RPMI7951 (cell line): ENCODE measurements at regions not wholly inside any gene's neighbourhood (a gene's known extent, or its start where the extent isn't known, plus 50 kb on each side); places are given as distances from the start of the nearest gene placed in this dataset.

Source experiments
- DNase-seq: peaks from one replicate; pipeline ENCODE4 v3.0.0-alpha.2; 2012; ENCODE audit warnings: low read depth

DNA sequence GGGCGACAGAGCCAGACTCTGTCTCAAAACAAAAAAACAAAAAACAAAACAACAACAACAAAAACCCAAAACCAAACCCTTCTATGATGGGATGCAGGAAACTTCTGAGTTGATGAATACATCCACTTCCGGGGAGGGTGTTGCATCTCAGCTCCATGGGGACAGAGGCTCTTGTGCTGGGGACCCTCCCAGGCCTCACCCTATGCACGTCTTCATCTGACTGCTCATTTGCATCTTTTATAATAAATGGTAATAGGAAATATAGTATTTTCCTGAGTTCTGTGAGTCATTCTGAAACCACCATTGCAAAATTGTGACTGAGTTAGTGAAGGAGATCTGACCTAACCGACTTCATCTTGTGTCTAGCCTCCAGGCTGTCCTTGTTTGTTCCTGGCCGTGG is 109.5 kb upstream of the SLC28A3 start:
- DNase-seq: no peak

DNA sequence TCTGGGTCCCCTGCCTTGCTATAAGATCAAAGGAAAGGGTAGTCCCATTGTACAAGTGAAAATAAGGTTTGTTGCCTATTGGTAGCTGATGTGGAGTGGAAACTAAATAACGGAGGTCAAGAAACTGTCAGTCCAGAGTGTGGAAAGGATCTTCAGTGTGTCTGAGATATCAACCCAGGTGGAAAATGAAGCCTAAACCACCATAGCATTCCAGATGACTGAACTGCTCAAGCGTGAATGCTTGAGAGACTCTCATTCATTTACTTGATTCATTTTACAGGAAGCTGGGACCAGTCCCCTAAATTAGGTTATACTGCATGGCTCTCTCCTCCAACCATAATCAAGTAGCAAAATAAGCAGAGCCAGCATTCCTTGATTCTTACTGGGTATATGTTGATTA is 116.0 kb upstream of the SLC28A3 start:
- DNase-seq: no peak

DNA sequence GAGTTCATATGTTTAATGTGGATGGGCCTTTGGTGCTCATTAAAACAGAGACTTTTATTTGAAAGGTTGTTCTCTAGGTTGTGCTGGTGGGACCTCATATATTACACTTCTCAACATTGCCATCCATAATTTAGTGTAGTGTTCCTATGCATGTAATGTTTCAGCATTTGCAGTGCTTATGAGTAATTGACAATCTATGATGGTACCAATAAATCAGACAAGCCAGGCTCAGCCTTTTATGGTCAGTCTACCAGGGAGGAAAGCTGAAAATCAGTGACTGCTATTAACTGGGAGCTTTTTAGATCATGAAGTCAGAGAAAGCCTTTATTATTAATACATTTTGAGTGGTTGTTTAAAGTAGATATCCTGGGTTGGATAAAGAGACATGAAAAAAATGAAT is 120.1 kb upstream of the SLC28A3 start:
- no peak for DNase-seq

DNA sequence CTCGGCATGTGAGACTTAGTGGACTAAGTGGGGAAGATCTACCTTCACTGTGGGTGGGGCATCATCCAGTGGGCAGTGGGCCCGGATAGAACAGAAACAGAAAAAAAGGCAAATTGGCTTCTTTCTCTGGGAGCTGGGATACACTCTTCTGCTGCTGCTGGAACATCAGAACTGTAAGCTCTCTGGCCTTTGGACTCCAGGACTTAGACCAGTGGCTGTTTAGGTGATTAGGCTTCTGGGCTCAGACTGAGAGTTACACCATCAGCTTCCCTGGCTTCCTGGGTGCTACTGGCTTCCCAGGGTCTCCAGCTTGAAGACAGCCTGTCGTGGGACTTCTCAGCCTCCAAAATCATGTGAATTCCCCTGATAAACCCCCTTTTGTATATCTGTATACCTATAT is 122.7 kb upstream of the SLC28A3 start:
- no peak for DNase-seq

DNA sequence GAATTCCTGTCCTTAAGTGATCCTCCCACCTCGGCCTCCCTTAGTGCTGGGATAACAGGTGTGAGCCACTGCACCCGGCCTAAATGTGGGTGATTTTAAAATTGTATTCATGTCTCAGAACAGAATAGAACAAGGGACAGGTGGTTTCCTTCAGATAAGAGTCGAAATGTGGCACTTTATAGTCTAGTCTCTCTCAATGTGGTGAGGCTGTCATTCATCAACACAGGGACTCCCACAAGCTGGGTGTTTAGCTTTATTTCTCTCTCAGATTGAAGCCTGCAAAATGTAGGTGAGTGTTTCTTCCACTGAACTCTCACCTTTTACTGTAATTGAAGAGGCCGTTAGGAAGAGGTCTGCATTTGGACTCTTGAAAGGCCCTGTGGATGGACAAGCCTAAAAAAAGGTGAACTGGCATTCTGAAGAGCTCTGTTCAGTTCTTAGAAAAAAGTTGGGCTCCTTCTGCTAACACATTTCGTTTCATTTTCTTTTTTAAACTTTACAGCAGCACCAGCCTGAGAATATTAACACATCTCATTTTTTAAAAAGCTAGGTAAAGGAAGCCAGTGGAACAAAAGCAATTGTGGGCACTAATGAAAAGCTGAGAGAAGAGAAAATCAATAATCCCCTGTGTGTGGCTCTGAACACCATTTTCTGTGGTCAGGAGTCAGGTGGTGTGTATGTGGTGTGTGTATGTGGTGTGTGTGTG is 126.2 kb upstream of the SLC28A3 start:
- DNase-seq: no peak

DNA sequence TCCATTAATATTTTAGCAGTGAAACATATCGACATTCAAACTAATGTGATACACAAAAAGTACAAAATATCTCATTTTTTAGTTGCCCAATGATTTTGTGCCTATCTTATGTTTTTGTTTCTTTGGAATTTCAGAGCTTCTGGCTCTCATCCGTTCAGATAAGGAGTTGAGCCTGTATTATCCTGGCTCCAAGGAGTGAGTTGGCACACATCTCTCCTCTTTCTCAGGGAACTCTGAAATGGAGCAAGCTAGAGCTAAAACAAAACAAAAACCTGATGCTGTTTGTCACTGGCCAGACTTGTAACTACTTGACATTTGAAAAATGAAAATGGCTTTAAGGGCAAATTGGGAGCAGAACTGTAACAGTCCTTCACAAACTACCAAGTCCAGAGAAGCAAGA is 131.3 kb upstream of the SLC28A3 start:
- no peak for DNase-seq

DNA sequence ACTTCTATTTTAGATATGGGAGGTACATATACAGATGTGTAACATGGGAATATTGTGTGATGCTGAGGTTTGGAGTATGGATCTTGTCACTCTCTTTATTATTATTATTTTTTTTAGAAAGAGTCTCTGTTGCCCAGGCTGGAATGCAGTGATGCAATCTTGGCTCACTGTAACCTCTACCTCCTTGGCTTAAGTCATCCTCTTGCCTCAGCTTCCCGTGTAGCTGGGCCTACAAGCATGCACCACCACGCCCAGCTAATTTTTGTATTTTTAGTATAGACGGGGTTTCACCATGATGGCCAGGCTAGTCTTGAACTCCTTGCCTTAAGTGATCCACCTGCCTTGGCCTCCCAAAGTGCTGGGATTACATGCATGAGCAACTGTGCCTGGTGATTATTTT is 138.4 kb upstream of the SLC28A3 start:
- no peak for DNase-seq

DNA sequence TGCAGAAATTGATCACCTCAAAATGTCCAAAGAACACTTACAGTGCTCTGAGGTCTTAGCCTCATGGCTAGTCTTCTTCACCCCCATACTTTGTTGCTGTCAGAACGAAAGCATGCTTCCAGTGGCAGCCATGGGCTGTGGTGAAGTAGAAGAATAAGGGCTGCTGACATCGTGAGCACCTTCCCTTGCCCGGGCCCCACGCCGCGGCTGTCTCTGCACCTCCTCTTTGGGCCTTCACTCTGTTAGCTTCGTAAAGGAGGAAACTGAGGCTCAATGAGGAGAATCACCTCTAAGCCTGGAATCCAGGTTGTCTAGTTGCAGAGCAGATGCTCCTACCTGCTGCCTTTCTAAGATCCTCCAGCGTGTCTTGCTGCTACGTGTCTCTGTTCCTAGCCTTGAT is 139.5 kb upstream of the SLC28A3 start:
- DNase-seq: no peak

DNA sequence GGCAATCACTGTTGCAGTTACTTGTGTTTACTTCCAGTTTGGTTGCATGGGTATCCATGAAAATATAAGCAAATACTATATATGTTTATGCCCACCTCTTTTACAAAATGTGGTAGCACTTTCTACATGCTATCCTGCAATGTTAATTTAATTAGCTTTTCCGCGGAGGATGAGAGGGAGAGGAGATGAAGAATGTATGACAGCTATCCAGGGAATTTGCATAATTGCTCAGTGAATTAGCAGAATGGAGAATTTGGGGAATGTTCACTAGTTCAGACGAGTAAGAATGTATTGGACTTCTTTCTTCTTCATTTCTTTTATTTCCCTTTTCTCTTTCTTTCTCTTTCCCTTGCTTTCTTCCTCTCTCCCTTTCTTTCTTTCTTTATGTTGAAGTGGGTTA is 140.7 kb upstream of the SLC28A3 start:
- no peak for DNase-seq

DNA sequence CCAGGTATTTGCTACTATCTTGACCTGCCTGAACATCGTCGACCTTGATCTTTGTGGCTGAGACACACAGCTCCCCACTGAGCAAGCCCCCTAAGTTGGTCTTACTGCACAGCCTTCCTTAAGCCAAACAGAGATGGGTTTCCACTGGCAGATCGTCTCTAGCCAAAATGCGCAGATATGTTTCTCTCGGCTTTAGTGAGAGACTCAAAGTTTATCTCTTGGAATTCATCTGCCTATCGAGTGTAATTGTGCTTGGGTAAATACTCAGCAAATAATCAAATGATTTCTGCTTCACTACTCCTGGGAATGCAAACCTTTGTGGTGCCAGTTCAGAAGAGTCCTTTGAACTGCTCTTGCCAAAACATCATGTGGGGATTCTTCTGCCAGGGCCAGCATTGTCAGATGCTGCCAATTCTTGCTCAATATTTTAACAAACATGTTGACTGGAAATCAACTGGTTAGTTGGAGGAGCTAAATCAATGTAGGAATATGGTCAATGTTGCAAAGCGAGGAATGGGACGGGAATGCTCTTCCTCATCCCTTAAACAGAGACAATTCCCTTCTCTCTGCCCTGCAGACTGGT is 141.2 kb upstream of the SLC28A3 start:
- DNase-seq: no peak

DNA sequence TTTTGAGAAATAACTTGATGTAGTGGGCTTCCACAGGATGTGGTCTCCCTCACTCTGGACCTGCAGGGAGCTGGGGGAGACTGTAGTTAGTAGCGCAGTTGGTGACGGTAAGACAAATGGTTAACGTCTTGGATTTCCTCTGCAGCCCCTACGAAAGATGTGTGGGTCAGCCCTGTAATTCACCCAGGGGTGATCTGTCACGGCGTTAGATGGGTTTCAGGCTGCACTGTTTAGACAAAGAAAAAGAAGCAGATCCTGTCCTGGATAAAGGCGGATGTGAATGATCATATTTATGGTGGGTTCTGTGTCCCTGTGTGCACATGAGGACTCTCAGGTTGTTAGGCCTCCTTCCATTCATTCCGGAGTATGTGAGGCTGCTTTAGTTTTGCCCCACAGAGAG is 142.0 kb upstream of the SLC28A3 start:
- DNase-seq: no peak

DNA sequence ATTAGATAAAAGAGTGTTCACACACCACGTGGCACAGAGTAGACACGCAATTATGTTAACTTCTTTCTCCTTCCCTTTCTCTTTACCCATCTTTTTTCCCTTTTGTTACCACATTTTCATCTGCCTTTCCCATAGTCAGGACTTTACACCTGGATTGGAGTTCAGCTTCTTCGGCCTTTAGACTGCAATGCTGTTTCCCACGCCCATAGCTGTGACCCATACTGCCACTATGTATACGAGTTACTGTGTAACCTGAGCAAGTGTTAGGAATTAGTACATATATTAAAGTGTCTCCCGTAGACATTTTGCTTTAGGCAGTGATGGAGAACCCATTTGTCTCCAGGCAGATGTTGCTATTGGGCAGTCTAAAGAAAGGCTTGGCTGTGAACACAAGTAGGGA is 143.6 kb upstream of the SLC28A3 start:
- DNase-seq: no peak

DNA sequence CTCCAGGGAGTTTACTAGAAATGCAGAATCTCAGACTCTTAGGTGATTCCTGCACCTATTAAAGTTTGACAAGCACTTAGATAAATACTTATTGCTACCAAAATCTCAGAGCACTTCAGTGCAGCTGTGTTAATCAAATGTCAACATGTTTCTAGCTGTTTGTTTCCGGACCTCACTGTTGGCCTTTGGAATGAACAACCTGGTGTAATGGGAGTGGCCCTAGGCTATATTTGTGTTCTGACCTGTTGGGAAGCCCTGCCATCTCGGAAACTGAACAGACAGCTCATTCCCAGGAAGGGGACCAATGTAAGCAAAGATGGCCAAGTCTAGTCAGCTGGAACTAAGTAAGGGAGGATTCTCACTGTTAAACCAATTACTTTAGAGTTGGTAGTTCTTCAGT is 145.0 kb upstream of the SLC28A3 start:
- DNase-seq: no peak

DNA sequence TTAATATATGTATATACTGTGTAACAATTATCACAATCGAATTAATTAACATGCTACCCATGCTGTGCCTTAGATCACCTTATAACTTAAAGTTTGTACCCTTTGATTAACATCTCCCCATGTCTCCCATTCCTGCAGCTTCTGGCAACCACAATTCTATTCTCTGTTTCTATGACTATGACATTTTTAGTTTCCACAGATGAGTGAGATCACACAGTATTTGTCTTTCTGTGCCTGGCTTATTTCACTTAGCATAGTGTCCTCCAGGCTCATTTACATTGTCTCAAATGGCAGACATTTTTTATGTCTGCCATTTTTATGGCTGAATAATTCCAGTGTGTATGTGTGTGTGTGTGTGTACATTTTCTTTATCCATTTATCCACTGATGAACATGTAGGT is 146.1 kb upstream of the SLC28A3 start:
- DNase-seq: no peak

DNA sequence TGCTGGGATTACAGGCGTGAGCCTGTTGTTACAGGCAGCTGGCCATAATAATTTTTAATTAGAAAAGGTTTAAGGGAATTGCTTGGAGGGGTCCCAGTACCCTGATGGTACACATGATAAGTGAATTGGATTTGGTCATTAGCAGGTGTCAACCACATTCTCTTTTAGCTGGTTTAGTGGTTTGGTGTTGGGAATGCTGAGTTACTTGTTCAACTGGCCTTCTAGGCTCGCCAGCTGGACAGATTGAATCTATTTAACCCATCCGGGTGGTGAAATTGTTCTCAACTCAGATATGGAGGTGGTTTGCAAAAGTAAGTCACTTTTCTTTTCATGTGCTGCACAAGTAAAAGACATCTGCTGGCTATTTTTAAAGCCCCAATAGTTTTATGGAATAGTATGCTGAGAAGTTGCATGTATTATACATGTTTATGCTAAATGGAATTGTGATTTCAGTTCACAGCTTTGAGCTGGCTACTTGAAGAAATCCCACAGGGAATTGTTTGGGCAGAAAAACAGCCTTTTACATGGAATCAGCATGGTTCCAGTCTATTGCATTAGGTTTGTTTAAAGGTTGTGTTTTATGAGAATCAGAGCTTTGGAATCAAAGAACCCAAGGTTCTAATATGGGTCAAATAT is 149.8 kb upstream of the SLC28A3 start:
- DNase-seq: no peak

DNA sequence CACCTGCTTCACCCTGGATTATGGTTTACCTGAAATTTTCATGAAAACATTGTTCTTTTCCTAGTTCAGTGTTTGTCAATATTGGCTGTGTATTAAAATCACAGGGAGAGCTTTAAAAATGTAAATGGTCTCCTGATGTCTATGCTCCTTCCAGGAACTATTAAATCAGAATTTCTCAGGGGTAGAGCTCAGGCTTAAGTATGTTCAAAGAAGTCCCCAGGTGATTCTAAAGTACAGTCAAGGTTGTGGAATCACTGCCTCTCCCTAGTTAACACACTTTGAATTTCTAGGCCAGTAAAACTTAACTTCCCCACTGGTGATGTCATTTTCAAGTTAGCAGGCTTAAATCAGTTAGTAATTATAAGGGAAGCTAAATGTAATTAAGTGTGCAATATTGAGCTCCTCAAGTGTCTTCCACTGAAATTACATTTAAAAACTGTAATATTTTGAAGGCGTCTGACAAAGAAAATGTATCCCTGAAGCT is 150.3 kb upstream of the SLC28A3 start:
- DNase-seq: no peak

DNA sequence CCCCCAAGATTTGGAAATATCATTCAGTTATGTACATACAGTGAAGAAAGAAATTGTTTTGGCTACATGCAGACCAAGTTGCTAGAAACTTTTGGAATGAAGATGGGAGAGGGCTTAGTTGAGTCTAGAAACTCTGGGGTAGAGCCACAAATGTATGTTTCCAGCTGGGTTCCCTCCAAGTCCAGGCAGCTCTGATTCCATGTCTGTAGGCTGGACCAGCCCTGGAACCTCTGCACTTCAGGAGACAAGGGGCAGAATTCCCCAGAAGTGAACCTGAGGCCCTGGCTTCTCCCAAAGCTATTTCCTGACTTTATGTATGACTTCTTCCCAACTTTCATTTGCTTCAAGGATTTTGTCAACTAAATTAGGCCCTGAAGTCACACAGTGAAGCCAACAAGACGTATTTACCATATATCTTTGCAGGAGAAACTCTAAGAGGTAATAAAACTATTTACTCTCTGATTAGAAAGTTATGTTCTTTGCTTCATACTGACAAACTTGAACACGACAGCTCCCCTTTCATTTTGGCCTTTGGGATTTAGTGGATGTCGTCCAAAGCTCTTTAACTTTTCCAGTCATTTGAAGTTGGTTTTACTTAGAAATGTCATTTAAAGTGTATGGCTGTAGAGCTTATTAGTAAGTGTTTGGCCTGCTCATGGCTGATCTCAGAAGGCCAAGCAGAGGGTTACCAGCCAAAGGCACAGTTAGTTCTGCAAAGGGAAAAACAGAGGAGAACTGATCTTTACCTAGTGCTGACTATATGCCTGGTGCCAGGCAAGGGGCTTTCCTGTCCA is 152.0 kb upstream of the SLC28A3 start:
- no peak for DNase-seq

DNA sequence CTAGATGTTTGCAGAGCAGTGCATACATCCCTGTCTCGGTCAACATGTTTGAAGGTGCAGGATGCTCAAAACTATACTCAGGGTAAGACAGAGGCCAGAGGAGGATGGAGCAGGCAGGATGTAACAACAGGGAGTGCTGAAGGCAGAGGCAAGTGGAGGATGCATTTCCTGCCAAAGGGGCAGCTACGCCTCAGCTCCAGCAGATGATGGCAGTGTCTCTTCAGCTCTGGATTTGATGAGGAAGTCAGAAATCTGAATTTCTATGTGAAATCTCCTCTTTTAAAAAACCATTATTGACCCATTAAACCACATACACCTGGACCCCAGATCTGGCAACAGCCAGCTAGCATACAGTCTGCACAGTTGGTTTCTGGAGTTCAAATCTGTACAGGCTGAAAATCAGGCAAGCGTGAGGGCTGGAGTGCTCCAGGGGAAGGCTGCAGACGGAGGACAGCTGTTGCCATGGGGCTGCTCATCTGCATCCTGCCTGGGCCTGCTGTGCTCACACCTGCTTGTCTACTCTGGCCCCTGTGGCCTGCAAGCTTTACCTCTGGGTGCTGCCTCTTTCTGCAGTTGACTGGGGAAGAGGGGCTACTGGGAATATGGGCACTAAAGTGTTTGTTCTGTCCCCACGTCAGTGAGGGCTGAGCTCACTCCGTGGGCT is 152.9 kb upstream of the SLC28A3 start:
- DNase-seq: no peak

DNA sequence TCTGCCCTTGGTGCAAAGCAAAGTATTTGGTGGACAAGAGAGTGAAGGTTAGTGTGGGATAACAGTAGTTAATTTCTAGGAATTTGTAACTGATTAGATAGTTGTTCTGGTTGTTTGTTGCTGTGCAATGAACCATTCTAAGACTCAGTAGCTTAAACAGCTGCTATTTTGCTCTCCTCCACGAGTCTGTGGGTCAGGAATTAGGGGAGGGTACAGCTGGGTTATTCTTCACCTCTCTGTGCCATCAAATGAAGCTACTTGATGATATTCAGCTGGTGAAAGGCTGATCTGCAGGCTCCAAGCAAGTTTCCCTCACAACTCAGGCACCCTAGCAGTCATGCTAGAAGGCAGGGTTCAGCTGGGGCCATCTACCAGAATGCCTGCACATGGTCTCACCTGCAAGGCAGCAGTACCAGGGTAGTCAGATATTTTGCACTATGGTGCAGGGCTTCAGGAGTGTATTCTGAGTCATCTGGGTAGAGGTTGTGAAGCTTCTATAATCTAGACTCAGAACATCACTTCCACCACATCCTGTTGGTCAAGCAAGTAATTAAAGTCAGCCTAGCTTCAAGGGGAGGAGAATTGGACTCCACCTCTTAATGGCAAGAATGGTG is 159.5 kb upstream of the SLC28A3 start:
- DNase-seq: no peak

DNA sequence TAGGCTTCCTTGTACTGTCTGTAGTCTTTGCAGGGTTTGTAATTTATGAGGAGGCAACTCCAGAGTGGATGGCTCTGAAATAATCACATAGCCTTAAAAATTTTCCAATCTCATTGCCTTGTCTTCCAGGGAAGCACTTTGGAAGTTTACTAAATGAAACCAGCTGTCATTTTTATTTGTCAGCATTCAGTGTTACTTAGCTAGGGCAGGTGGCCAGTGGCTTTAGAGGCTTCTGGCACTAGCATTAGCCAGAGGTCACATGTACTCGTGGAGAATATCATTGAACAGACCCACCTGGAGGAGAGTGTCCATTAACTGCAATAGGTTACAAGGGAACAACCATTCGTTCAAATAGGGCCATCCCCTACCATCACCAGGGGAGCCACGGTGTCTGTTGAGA is 160.3 kb upstream of the SLC28A3 start:
- no peak for DNase-seq

DNA sequence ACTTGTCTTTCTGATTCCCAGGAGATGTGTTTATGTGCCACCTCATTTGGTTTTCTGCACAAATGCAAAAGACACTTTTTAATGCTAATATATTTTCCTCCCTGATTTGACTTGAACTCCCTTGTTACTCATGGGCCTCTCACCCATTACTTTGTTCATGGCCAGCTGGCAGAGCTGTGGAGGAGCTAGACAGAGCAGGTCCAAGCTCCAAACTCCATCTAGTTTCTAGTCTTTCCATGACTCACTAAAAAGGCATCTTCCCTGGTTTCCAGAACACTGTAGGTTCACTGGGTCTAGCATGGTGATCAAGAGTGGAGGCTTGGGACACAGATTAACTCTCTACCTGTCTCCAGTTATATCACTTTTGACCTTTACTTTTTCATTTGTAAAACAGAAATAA is 161.0 kb upstream of the SLC28A3 start:
- no peak for DNase-seq

DNA sequence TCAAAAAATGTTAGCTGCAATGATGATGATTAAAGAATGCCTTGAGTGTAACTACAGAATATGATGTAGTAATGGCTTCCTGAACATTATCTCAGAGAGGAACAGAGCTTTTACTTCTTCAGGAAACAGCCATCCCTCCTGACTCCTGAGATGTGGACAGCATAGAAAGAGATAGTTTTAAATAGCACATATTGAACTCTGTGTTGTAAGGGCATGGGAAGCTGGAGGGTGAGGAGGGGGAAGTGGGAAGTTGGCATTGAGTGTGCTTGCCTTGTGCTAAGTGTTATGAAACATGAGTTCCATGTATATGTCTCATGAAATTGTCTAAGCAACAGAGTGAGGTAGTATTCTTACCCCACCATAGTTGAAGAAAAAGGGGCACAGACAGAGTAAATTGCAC is 161.5 kb upstream of the SLC28A3 start:
- DNase-seq: no peak
